Upper lobe of left lung (tissue), 6 donors: ENCODE measurements at regions not wholly inside any gene's neighbourhood (a gene's known extent, or its start where the extent isn't known, plus 50 kb on each side); places are given as distances from the start of the nearest gene placed in this dataset.
"Not testable (repeated sequence)": the region's sequence is repeated elsewhere in the genome, so short reads cannot be mapped to it uniquely, and the experiment has no call there.

ENCODE experiments used
- ATAC-seq, 2 donors: fragments of 200-7000 bp; cut with Tn5 transposase; one replicate each; pipeline ENCODE4 v1.9.1; 2022; ENCODE audit warnings: mild to moderate bottlenecking in 2 of 2, moderate library complexity in 2 of 2; ENCODE audit not compliant: low FRiP score in 2 of 2
- DNase-seq, 2 donors: peaks; one replicate each; pipeline ENCODE4 v3.0.0-alpha.2; 2019 to 2020
- H3K27ac ChIP-seq, 4 donors: fragments of 200-600 bp; sonication (generic); one replicate each; pipeline ENCODE4 v1.5.1; 2016 to 2019
- H3K27me3 ChIP-seq, 4 donors: fragments of 200-600 bp; sonication (generic); one replicate each; pipeline ENCODE4 v1.5.1; 2017 to 2019
- H3K36me3 ChIP-seq, 4 donors: fragments of 200-600 bp; sonication (generic); one replicate each; pipeline ENCODE4 v1.5.1; 2016 to 2019
- H3K4me1 ChIP-seq, 4 donors: fragments of 200-600 bp; sonication (generic); one replicate each; pipeline ENCODE4 v1.5.1; 2018 to 2019
- H3K4me3 ChIP-seq, 4 donors: fragments of 200-600 bp; sonication (generic); one replicate each; pipeline ENCODE4 v1.5.1; 2017 to 2019; ENCODE audit warnings: mild to moderate bottlenecking in 2 of 4, moderate library complexity in 1 of 4
- H3K9me3 ChIP-seq, 4 donors: fragments of 200-600 bp; sonication (generic); one replicate each; pipeline ENCODE4 v1.5.1; 2018 to 2019
- EP300 ChIP-seq, 4 donors: sonication (generic); formaldehyde crosslinking; IDR thresholded peaks; one replicate each; pipeline ENCODE4 v1.5.1; 2017; ENCODE audit warnings: antibody characterized with exemption in 4 of 4, control low read depth in 2 of 4
- POLR2A ChIP-seq, 4 donors: fragments of 450-650 bp; IDR thresholded peaks; one replicate each; pipeline ENCODE4 v1.5.1; 2016 to 2017; ENCODE audit warnings: antibody characterized with exemption in 4 of 4, mild to moderate bottlenecking in 2 of 4
- POLR2AphosphoS5 ChIP-seq, 2 donors: sonication (generic); formaldehyde crosslinking; IDR thresholded peaks; one replicate each; pipeline ENCODE4 v1.5.1; 2017; ENCODE audit warnings: antibody characterized with exemption in 2 of 2
- WGBS, 2 donors: methylation state at CpG; one replicate each; pipeline ENCODE4 v1.1.5; 2017 to 2018; 5-methylcytosine and 5-hydroxymethylcytosine counted together
- TF ChIP-seq, protein P1 (sequence below), 6 experiments: fragments of 450-650 bp in 4 of 6; fragments of 200-600 bp in 2 of 6; sonication (generic) in 2 of 6; IDR thresholded peaks; one replicate each; pipeline ENCODE4 v1.5.1; 2016 to 2019; ENCODE audit warnings: antibody characterized with exemption in 6 of 6
- donor health status: DM: no; HTN: no; CAD: no; lungs with moderate emphysema.
- donor health status: DM: no; HTN: yes; CAD: no; lungs with severe emphysema.

DNA sequence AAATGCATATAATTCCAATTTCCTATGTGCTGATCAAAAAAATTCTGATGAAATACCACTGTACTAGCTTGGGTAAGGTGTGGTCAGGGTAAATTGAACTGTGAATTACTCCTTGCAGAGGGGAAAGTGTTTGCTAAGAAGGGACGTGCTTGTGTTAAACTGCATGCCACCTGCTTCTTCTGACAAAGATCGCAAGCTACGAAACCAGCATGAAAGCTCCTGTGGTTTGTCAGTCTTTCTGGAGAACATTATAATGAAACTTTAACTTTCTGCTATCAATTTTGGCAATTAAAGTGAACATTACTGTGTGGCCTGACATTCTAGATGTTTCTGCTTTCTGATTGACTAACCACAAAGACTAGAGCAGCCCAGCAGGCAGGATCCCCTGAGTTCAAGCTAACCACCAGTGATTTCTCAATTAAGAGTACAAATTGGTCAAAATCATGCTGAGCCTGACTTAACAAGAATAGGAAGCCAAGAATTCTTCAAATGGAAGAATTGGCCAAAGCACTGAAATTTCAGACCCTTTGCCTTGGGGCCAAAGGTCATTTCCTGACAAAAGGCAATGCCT lies 239.0 kb downstream of the SLITRK2 start:
- no peaks in the 10 kb centered on the region for H3K27me3 ChIP-seq
- H3K4me1 ChIP-seq: no peaks in the 10 kb centered on the region
- 50 to 67% methylated on average over 2 to 3 of the region's 3 CpGs for WGBS, 2 donors
- no peak for ATAC-seq
- DNase-seq: no peak
- H3K27ac ChIP-seq: no peak overlapping the region
- no peak overlapping the region for H3K4me3 ChIP-seq
- H3K9me3 ChIP-seq: no peaks in the 10 kb centered on the region
- no peak for TF ChIP-seq POLR2A (IDR thresholded peaks at IDR 0.05)
- TF ChIP-seq, protein P1, sequence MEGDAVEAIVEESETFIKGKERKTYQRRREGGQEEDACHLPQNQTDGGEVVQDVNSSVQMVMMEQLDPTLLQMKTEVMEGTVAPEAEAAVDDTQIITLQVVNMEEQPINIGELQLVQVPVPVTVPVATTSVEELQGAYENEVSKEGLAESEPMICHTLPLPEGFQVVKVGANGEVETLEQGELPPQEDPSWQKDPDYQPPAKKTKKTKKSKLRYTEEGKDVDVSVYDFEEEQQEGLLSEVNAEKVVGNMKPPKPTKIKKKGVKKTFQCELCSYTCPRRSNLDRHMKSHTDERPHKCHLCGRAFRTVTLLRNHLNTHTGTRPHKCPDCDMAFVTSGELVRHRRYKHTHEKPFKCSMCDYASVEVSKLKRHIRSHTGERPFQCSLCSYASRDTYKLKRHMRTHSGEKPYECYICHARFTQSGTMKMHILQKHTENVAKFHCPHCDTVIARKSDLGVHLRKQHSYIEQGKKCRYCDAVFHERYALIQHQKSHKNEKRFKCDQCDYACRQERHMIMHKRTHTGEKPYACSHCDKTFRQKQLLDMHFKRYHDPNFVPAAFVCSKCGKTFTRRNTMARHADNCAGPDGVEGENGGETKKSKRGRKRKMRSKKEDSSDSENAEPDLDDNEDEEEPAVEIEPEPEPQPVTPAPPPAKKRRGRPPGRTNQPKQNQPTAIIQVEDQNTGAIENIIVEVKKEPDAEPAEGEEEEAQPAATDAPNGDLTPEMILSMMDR (IDR thresholded peaks at IDR 0.05): no peak
- TF ChIP-seq POLR2AphosphoS5 (IDR thresholded peaks at IDR 0.05): no peak
- no peak for TF ChIP-seq EP300 (IDR thresholded peaks at IDR 0.05)
- no peaks in the 10 kb centered on the region for H3K36me3 ChIP-seq

DNA sequence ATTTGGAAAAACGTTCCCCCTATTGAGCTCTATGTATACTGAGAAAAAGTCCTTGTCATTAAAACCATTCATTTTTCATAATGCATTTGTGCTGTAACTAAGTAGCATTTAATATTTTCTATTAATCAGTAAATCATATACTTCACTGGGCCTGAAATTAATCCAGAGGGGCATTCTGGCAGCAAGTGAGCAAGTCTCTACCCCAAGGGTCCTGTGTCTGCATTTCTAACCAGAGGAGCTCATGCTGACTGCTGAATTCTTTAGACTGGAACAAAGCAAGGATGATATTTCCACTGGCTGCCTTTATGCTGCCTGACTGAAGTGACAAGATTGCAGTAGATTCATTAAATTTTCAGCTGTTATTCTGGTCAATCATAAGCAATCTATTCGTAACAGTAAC lies 246.5 kb downstream of the SLITRK2 start:
- ATAC-seq: no peak
- H3K27me3 ChIP-seq: no peaks in the 10 kb centered on the region
- TF ChIP-seq POLR2AphosphoS5 (IDR thresholded peaks at IDR 0.05): no peak
- TF ChIP-seq EP300 (IDR thresholded peaks at IDR 0.05): no peak
- TF ChIP-seq, protein P1 (IDR thresholded peaks at IDR 0.05): no peak
- no peak for TF ChIP-seq POLR2A (IDR thresholded peaks at IDR 0.05)
- DNase-seq: no peak
- no peaks in the 10 kb centered on the region for H3K4me1 ChIP-seq
- no peak overlapping the region for H3K27ac ChIP-seq
- H3K4me3 ChIP-seq: no peak overlapping the region
- H3K36me3 ChIP-seq: no peaks in the 10 kb centered on the region
- H3K9me3 ChIP-seq: no peaks in the 10 kb centered on the region
- 80% methylated on average over 2 of the region's 2 CpGs for WGBS, 2 donors

DNA sequence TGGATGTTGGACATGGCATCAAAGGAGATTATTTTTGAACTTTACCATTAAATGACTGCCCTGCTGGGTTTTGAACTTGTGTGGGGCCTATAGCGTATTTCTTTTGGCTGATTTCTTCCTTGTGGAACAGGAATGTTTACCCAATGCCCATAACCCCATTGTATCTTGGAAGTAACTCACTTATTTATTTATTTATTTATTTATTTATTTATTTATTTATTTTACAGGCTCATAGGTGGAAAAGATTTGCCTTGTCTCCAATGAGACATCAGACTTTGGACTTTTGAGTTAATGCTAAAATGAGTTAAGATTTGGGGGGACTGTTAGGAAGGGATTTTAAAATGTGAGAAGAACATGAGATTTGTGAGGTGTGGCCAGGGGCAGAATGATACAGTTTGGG lies 273.1 kb downstream of the SLITRK2 start:
- whole genome bisulfite sequencing, 2 donors: 100% methylated on average over 1 of the region's 1 CpG
- no peaks in the 10 kb centered on the region for H3K36me3 ChIP-seq
- ATAC-seq: no peak
- no peak for DNase-seq
- no peak overlapping the region for H3K27ac ChIP-seq
- H3K4me3 ChIP-seq: no peak overlapping the region
- H3K27me3 ChIP-seq: no peaks in the 10 kb centered on the region
- no peaks in the 10 kb centered on the region for H3K9me3 ChIP-seq
- no peaks in the 10 kb centered on the region for H3K4me1 ChIP-seq
- TF ChIP-seq EP300 (IDR thresholded peaks at IDR 0.05) (no peak), POLR2A (IDR thresholded peaks at IDR 0.05) (no peak)
- TF ChIP-seq, protein P1 (IDR thresholded peaks at IDR 0.05): no peak

DNA sequence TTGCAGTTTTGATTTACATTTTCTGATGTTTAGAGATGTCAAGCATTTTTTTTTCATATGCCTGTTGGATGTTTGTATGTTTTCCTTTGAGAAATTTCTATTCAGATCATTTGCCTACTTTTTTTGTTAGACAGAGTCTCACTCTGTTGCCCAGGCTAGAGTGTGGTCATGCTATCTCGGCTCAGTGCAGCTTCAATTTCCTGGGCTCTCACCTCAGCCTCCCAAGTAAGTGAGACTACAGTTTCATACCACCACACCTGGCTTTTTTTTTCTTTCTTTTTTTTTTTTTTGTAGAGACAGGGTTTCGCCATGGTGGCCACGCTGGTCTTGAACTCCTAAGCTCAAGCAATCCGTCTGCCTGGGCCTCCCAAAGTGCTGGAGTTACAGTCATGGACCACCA lies 291.7 kb downstream of the SLITRK2 start:
- DNase-seq (no peak), ATAC-seq (no peak)
- TF ChIP-seq, protein P1 (IDR thresholded peaks at IDR 0.05): no peak
- TF ChIP-seq POLR2A (IDR thresholded peaks at IDR 0.05): no peak
- TF ChIP-seq POLR2AphosphoS5 (IDR thresholded peaks at IDR 0.05): no peak
- TF ChIP-seq EP300 (IDR thresholded peaks at IDR 0.05): no peak
- 81 to 89% methylated on average over 4 of the region's 4 CpGs for WGBS, 2 donors
- no peaks in the 10 kb centered on the region for H3K9me3 ChIP-seq
- no peak overlapping the region for H3K4me3 ChIP-seq
- no peaks in the 10 kb centered on the region for H3K36me3 ChIP-seq
- H3K27me3 ChIP-seq: no peaks in the 10 kb centered on the region
- no peak overlapping the region for H3K27ac ChIP-seq
- no peaks in the 10 kb centered on the region for H3K4me1 ChIP-seq

DNA sequence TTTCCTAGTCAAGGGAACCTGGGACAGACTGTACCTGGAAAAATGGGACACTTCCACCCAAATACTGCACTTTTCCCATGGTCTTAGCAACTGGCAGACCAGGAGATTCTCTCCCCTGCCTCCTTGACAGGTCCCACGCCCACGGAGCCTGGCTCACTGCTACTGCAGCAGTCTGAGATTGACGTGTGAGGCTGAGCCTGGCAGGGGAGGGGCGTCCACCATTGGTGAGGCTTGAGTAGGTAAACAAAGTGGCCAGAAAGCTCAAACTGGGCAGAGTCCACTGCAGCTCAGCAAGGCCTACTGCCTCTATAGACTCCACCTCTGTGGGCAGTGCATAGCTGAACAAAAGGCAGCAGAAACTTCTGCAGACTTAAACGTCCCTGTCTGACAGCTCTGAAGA lies 301.4 kb downstream of the SLITRK2 start:
- not testable (repeated sequence) for H3K9me3 ChIP-seq, DNase-seq, H3K27me3 ChIP-seq, H3K27ac ChIP-seq, H3K4me3 ChIP-seq, ATAC-seq, H3K4me1 ChIP-seq, H3K36me3 ChIP-seq
- WGBS, 2 donors: 51% methylated on average over 5 of the region's 5 CpGs; no CpG with 5 or more reads in 1 of the 2 donors
